GM19035 (cell line): ENCODE measurements at regions not wholly inside any gene's neighbourhood (a gene's known extent, or its start where the extent isn't known, plus 50 kb on each side); places are given as distances from the start of the nearest gene placed in this dataset.

ENCODE experiments used
- ATAC-seq: cut with Tn5 transposase; IDR thresholded peaks from one replicate; pipeline ENCODE4 v1.9.1; 2021; ENCODE audit not compliant: unreplicated experiment

DNA sequence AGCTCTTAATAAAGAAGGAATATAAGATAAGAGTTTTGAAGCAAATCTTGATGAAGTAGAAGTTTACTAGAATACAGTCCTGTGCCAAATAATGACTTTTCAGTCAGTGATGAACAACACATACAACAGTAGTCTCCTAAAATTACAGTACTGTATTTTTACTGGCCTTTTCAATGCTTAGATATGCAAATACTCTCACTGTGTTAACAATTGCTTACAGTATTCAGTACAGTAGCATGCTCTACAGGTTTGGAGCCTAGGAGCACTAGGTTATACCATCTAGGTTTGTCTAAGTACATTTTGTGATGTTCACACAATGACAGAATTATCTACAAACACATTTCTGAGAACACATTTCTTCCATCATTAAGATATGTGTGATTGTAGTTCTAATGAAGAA, 316.7 kb upstream of the KLHL1 start:
- no peak for ATAC-seq

DNA sequence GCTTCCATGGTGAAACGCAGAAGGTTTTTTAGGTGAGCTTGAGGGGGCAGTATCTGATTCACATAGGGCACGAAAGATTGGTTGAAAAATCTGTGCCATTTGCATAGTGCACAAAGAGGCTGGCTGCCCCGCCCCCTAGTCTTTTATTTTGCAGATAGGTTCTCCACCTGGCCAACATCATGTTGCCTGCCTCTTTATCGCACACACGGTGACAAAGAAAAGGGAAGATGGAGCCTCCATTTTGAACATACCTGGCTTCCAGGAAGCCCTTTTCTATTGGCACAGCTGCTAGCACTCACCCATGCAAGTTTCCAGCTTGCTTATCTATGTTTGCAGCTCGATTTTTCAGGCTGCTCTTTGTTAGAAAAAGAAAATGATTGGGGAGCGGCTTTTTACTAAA, 316.2 kb upstream of the KLHL1 start:
- ATAC-seq, result no peak

DNA sequence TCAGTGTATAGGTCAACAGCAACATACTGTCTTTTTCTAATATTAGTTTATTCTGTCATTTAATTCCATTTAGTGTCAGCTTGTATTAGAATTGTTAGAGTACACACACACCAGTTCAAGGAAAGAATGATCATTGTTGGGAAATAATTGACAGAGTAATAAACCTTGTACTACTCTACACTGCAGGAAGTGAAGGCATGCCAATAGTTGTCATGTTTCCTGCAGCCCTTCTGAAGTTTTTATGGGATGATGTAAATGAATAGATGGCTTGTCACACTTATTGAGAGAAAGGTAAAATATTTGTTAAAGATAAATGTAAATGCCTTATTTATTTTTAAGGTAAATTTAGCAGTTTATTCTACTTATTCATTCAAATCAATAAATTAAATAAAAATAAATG, 306.9 kb upstream of the KLHL1 start:
- ATAC-seq, result no peak

DNA sequence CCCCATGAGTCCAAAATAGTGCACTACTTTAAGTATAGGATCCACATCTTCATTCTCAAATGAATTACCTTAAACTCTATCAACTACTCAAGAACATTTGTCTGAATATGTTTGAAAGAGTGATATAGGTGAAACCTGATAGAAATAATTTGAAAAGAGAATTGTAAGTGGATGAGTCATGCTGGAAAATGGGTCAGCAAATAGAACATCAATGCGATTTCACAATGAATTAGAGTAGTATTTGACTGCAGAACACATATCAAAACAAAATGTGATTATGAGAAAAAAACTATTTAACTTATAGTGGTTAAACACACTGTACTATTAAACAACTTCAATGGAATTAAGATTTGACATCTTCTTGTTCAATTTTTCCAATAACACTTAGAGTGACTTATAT, 300.6 kb upstream of the KLHL1 start:
- no peak for ATAC-seq

DNA sequence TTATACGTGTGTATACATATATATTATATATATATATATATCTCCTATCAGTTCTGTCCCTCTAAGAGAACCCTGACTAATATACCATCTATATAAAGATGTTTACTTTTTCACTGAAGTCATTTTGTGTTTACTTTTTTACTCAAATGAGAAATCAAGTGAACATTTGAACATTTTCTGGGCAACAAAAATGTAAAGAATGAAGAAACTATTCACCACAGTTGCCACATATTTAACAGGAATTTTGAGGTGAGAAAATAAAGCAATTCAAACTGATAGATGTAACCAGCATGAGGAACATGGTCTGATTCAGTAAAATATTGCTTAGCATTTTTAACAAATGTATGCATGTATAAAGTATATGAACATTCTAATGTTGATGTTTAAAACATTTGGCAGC, 299.2 kb upstream of the KLHL1 start:
- ATAC-seq, result no peak

DNA sequence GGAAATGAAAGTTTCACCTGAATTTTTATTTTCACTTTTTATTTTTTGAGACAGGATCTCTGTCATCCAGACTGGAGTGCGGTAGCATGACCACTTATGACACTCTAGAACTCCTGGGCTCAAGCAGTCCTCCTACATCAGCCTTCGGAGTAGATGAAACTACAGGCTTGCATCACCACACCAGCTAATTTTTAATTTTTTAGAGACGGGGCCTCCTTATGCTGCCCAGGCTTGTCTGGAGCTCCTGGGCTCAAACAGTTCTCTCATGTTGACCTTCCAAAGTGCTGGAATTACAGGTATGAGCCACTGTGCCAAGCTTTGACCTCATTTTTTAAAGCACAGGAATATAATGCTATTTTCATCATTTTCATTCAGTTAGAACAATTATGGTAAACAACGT, 297.0 kb upstream of the KLHL1 start:
- no peak for ATAC-seq

DNA sequence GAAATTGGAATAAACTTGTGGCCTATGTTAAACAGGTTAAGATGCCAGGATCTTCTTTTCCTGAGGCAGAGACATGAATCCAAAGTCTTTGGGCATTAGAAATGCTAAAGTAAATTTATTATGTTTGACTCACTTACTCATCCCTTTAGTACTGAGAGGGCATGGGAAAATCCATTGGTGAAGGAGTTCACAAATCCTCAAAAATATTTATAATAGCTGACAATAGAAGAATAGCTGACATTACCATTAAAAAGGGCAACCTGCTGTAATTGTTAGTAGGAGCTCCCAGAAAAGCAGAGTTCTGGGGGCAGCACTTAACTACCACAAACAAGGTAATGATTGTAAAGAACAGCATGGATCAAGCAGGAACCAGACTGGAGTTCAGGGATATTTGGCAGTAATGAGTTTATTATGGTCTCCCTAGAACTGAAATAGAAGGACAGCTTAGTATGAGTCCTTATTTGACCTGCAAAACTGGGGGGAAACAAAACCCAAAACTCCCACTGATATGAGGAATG, 285.8 kb upstream of the KLHL1 start:
- no peak for ATAC-seq

DNA sequence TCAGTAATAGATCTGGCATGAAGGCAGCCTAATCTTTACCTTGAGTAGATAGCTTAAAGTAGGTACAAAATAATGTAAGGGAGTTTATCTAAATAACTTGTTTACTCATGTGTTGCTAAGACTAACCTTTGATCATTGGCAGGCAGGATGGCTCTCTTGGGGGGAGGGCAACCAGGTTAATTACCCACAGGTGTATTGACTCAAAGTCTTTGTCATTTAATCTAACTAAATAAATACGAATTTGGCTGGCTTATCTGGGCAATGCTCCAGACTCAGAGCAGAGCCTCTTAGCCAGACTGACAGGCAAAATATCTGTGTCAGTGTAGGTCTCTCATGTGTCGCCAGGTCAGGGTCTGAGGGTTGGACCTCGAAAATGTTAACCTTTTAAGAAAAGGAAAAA, 283.4 kb upstream of the KLHL1 start:
- no peak for ATAC-seq

DNA sequence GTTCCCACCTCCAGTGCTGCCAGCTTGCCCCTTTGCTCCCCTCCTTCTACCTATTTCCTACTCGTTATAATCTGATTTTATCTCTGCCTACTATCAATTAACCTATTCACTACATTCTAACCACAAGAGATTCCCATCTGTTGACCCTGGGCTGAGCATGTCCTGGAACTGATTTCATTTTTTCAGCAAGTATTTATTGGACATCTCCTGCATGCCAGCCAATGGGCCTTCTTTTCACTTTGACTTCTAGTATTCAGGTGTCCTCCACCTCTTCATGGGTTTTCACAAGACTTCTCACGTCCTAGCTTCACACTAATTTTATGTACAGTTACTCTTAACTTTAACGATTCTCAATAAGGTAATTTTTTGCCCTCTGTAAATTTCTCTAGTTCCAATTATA, 282.7 kb upstream of the KLHL1 start:
- no peak for ATAC-seq

DNA sequence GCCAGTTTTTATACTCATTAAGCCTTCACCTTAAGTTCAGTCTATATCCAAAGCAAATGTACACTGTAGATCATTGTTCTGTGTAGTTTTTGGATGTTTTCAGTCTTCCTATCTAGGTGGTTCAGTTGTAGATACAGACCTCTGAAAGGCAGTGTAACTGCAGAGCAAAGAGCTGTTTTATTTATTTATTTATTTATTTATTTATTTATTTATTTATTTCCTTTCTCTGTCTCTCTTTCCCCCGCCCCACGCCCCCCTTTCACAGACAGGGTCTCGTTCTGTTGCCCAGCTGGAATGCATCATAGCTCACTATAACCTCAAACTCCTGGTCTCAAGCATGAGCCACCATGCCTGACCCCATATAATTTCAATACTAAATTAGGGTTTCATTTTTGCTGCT, 281.8 kb upstream of the KLHL1 start:
- ATAC-seq, result no peak

DNA sequence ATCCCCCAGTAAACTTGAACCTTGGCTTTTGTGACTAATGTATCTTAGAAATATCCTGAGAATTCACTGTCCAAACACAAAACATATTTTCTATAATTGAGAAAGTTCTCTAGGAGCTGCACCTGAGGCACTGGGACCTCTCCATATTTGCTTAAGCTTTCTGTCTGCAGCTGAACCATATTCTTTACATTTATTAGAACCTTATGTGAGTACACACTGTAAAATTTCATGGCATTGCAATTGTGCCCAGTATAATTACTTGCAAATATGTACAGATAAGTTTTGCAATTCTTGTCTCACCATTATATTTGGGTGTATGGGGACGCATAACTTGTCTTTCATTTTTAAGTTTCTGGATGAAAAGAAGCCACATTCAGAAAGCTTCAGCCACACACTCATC, 280.7 kb upstream of the KLHL1 start:
- no peak for ATAC-seq

DNA sequence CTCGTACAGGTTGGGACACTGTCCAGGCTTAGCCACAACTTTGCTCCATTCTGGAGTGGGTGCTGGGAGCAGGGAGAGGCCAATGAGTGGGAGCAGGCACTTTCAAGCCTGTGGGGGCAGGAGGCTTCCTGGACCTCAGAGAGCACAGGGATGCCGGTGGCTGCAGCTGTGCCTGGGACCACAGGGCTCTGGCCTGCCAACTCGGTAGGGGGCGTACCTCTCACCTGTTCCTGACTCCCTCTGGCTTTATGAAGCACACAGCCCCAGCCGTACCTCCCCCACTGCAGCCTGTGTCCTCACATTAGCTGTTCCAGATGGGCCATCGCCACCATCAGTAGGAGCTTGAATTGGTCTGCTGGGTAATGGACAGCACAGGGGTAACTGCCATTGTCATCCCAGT, 278.7 kb upstream of the KLHL1 start:
- ATAC-seq, result no peak

DNA sequence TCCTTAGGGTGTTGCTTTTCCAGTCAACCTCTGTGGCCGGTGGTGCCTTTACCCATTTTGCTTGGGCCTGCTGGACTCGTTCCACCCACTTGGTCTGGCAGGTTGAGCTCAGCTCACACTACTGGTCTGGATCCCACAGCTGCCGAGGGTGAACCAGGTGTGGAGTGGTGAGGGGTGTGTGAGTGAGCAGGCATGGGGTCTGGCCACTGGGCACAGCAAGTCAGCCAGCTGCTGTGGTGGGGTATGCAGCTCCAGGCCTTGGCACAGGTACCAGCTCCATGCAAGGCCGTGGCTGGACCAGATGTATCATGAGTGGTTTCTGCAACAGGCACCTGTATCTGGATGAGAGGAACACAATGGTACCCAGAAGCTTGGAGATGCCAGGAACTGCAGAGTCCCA, 277.6 kb upstream of the KLHL1 start:
- ATAC-seq, result no peak

DNA sequence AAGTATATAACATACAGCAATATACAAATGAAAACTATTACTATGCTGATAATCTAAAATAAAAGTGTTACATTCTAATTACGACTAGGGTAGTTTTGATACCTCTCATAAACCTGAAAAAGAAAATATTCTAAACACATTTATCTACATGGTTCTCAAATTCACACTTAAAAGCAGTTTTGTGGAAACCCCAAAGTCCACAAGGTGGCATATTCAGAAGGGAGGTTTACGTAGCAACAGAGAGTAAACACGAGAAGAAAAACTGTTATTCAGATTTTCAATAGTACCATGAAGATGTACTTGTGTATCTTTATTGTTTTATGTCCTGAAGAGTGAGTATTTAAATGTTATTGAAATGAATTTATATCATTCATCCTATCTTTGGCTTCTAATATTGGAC, 275.9 kb upstream of the KLHL1 start:
- no peak for ATAC-seq

DNA sequence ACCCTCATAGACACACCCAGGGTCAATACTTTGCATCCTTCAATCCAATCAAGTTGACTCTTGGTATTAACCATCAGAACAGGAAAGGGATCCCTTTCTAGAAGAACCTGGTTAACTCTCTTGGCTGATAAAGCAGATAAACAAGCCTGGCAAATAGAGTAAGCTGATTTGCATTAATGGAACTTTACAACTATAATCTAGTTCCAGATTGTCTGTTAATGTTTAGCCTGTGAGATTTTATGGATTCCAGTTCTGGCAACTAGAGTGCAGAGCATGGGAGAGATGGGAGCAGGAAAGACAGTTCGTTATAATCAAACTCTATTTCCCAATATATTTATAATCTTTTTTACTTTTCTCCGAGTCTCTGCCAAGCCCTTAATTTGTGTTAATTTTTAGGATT, 272.6 kb upstream of the KLHL1 start:
- no peak for ATAC-seq

DNA sequence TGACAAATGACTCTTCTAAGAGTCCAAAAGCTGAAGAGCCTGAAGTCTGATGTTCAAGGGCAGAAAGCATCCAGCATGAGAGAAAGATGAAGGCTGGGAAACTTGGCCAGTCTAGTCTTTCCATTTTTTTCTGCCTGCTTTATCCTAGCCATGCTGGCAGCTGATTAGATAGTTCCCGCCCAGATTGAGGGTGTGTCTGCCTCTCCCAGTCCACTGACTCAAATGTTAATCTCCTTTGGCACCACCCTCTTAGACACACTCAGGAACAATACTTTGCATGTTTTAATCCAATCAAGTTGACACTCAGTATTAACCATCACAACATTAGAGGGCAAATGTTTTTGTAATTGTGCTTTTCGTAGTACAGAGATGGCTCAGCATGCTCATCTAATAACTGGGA, 267.5 kb upstream of the KLHL1 start:
- ATAC-seq, result no peak

DNA sequence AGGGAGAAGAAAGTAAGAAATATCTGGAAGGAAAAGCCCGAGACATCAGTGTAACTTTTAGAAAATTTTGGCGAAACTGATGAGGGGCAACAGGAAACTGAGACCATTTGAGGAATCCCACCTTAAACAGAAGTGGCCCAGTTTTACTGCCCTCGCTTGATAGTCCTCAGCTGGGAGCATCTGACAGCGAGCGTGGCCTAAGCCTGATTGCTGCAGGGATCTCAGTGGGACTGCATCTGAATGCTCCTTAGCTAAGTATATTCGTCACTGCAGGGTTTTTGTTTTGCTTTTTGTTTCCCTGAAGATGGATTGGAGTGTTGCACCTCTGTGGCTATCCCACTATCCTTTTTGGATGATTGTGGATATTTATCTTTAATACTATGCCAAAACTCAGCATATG, 262.7 kb upstream of the KLHL1 start:
- no peak for ATAC-seq

DNA sequence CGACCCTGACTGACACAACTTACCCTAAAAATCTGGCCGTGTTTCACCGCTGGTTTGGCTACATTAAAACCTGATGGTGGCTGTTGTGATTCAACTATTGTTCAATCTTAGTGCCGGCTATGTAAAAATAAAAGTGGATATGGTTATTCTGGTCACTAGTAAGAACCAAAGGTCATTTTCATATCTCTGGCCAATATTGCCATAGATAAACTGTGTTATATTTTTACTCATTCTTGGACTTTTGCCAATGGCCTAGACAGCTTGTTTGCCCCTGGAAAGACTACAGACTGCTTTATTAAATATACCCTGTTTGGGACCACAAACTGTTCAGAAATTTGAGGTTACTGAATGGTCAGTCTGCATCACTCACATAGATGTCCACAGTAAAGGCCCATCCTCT, 258.5 kb upstream of the KLHL1 start:
- no peak for ATAC-seq

DNA sequence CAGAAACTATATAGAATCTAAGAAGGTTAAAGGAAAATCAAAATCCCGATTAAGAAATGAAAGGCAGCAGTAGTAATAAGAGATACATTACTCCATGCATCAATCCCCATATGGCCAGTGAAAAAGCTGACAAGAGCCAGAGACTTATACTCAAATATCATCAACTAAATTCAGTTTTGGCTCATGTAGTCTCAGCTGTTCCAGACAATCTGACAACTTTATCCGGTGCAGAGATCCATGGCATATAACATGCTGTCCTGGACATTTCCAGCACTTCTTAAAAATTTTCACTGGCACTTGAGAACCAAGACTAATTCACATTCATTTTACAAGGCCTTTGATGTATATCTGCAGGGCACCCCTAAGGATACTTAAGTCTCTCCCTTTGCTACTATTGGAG, 255.7 kb upstream of the KLHL1 start:
- no peak for ATAC-seq

DNA sequence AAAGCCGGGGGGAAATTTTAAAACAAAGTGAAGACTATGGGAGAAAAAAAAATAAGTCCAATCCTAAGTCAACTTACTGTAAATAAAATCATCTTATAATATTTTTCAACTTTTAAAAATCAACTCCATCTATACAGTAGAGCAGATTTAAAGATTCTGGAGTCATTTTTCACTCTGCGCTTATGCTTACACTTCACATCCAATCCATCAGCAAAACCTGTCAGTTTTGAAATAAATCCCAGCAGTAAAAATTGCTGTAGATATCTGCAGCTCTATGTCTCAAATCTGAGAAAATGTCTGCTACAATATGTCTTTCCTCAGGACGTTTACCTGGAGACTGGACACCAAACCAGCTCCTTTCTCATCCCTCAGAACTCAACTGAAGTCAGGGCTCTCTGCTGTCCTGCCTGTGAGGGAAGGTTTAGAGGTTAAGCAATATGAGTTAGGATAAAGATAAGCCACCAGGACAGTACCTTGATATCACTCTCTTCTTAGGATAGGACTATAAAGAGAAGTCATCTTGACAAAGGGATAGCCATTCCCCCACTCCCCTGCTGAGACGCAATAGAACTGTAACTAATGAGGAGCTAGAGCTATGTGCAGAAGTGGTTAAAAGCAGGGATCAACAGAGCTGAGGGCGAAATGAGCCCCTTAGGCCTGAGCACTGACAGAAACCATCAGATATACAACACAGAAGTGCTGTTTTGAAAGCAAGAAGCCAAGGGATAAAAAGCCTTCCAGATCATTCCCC, 254.7 kb upstream of the KLHL1 start:
- ATAC-seq, result no peak

DNA sequence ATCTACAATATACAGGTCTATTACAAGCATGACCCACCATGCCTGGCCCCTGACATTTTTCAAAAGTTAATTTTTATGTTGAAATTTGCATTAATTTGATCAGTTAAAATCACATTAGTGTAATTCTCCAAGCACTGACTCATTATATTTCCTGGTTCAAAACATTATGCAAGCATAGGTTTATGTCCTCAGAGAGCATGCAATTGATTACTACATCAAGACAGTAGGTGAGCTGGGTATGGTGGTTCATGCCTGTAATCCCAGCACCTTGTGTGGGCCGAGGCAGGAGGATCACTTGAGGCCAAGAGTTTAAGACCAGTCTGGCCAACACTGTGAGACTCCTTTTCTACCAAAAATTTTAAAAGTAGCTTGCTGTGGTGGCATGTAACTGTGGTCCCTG, 248.8 kb upstream of the KLHL1 start:
- no peak for ATAC-seq

DNA sequence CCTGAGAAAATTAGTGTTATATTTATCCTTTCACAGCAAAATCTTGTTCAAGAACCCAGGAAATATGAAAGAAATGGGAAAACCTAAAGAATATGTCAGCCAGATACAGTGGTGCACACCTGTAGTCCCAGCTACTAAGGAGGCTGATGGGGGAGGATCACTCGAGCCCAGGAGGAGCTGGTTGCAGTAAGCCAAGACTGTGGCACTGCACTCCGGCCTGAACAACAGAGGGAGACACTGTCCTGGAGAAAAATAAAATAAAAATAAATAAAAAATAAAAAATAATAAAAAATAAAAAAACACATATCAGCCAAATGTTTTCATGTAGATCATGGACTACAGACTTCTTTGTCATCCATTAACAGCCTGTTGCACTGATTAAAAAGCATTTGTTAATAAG, 244.8 kb upstream of the KLHL1 start:
- ATAC-seq, result no peak

DNA sequence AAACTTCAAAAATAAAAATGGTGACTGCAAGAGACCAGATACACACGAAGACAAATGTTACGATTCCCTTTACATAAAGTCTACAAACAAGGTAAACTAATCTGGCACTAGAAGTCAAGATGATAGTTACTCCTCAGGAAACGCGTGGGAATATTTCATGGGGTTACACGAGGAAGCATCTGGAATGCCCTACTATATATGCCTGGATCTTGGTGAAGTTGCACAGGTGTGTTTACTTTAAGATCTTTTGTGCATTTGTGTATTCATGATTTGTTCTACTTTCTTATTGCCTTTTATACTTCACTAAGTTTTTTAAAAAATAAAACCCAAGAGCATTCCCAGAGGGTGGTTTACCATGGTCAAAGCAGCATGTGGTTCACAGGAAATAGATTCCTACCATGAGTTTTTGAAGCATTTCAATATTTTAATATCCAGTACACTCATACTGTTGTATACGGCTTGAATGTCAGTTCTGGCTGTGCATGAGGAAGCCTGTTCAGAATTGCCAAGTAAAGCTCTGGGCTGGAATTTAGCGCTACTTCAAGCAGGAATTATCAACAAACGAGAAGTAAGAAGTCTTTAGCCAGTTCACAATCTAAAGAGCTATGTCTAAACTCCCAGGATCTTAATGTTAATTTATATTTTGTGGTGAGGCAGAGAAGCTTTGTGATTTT, 239.8 kb upstream of the KLHL1 start:
- no peak for ATAC-seq
